ENCODE measurements at regions not wholly inside any gene's neighbourhood (a gene's known extent, or its start where the extent isn't known, plus 50 kb on each side); places are given as distances from the start of the nearest gene placed in this dataset.

- TF ChIP-seq CBX8 (IDR thresholded peaks at IDR 0.05; ENCODE audit: borderline replicate concordance, low read depth, low read length) (no peak), CHD2 (IDR thresholded peaks at IDR 0.05; ENCODE audit: low read length) (no peak), NANOG (IDR thresholded peaks at IDR 0.05; ENCODE audit: insufficient read depth, low read depth, low read length, poor library complexity, severe bottlenecking) (no peak), HDAC6 (IDR thresholded peaks at IDR 0.05; ENCODE audit: low read depth, low read length) (no peak), TEAD4 (IDR thresholded peaks at IDR 0.05; ENCODE audit: low read depth, low read length) (no peak), TAF7 (optimal IDR thresholded peaks at IDR 0.05; ENCODE audit: borderline replicate concordance, low read depth, low read length) (no peak), MAFK (IDR thresholded peaks at IDR 0.05; ENCODE audit: low read depth, low read length) (no peak), SP1 (IDR thresholded peaks at IDR 0.05; ENCODE audit: low read depth, low read length) (no peak)
Observed at GRCh38 chr2:20128506-20129330, 77.3 kb upstream of the LAPTM4A start (continued).
